ENCODE measurements at regions not wholly inside any gene's neighbourhood (a gene's known extent, or its start where the extent isn't known, plus 50 kb on each side); places are given as distances from the start of the nearest gene placed in this dataset.

GRCh38 chr12:130049666-130050065, 112.6 kb upstream of the FZD10 start:
- TF ChIP-seq CTCF (IDR thresholded peaks at IDR 0.05; ENCODE audit: low read depth, low read length, missing control alignments), result no peak
- H3K4me3 ChIP-seq (ENCODE audit: low read depth, low read length), result no peak overlapping the region
- no peak for DNase-seq (ENCODE audit: low read depth)
- in situ Hi-C loops (cut with HindIII; ENCODE audit: low sequenced_read_pairs), result no loop called here

GRCh38 chr12:130051900-130052299, 110.4 kb upstream of the FZD10 start:
- no peak for TF ChIP-seq CTCF (IDR thresholded peaks at IDR 0.05; ENCODE audit: low read depth, low read length, missing control alignments)
- in situ Hi-C loops (cut with HindIII; ENCODE audit: low sequenced_read_pairs), result no loop called here
- no peak overlapping the region for H3K4me3 ChIP-seq (ENCODE audit: low read depth, low read length)
- DNase-seq (ENCODE audit: low read depth), result no peak

- DNase-seq (ENCODE audit: low read depth), result no peak
- no peak overlapping the region for H3K4me3 ChIP-seq (ENCODE audit: low read depth, low read length)
- in situ Hi-C loops (cut with HindIII; ENCODE audit: low sequenced_read_pairs), result no loop called here
- TF ChIP-seq CTCF (IDR thresholded peaks at IDR 0.05; ENCODE audit: low read depth, low read length, missing control alignments), result no peak
These were observed 108.6 kb upstream of the FZD10 start for GRCh38 chr12:130053651-130054069.

GRCh38 chr12:130054803-130055202, 107.5 kb upstream of the FZD10 start:
- no peak for TF ChIP-seq CTCF (IDR thresholded peaks at IDR 0.05; ENCODE audit: low read depth, low read length, missing control alignments)
- H3K4me3 ChIP-seq (ENCODE audit: low read depth, low read length), result no peak overlapping the region
- in situ Hi-C loops (cut with HindIII; ENCODE audit: low sequenced_read_pairs), result no loop called here
- no peak for DNase-seq (ENCODE audit: low read depth)

- in situ Hi-C loops (cut with HindIII; ENCODE audit: low sequenced_read_pairs), result no loop called here
- DNase-seq (ENCODE audit: low read depth), result no peak
- no peak for TF ChIP-seq CTCF (IDR thresholded peaks at IDR 0.05; ENCODE audit: low read depth, low read length, missing control alignments)
- no peak overlapping the region for H3K4me3 ChIP-seq (ENCODE audit: low read depth, low read length)
These were observed 103.3 kb upstream of the FZD10 start for GRCh38 chr12:130058926-130059472.

- H3K4me3 ChIP-seq (ENCODE audit: low read depth, low read length), result no peak overlapping the region
- no peak for DNase-seq (ENCODE audit: low read depth)
- TF ChIP-seq CTCF (IDR thresholded peaks at IDR 0.05; ENCODE audit: low read depth, low read length, missing control alignments), result no peak
- in situ Hi-C loops (cut with HindIII; ENCODE audit: low sequenced_read_pairs), result no loop called here
These were observed 98.4 kb upstream of the FZD10 start for GRCh38 chr12:130063866-130064265.

- no peak for DNase-seq (ENCODE audit: low read depth)
- in situ Hi-C loops (cut with HindIII; ENCODE audit: low sequenced_read_pairs), result no loop called here
- no peak overlapping the region for H3K4me3 ChIP-seq (ENCODE audit: low read depth, low read length)
- TF ChIP-seq CTCF (IDR thresholded peaks at IDR 0.05; ENCODE audit: low read depth, low read length, missing control alignments), result no peak
These were observed 97.3 kb upstream of the FZD10 start for GRCh38 chr12:130064999-130065398.

Measured in astrocyte of the cerebellum (primary cell).